ENCODE measurements at regions not wholly inside any gene's neighbourhood (a gene's known extent, or its start where the extent isn't known, plus 50 kb on each side); places are given as distances from the start of the nearest gene placed in this dataset.

- TF ChIP-seq POLR2A (IDR thresholded peaks at IDR 0.05; ENCODE audit: low read length) (no peak), EP300 (IDR thresholded peaks at IDR 0.05) (no peak), HOXA7 (CRISPR knock-in tag; IDR thresholded peaks at IDR 0.05) (no peak), CTCF (IDR thresholded peaks at IDR 0.05) (no peak), MYC (IDR thresholded peaks at IDR 0.05; ENCODE audit: borderline replicate concordance, low read length) (no peak), POLR2AphosphoS2 (conservative IDR thresholded peaks at IDR 0.05; ENCODE audit: low read length) (no peak), CHD2 (IDR thresholded peaks at IDR 0.05; ENCODE audit: low read length, partially characterized antibody) (no peak), RFX5 (IDR thresholded peaks at IDR 0.05) (no peak), FOSL2 (IDR thresholded peaks at IDR 0.05) (no peak), FOSL2 (CRISPR knock-in tag; IDR thresholded peaks at IDR 0.05) (no peak), RAD21 (conservative IDR thresholded peaks at IDR 0.05 in 1 of 2, IDR thresholded peaks at IDR 0.05 in 1 of 2) (no peak), TFCP2L1 (CRISPR knock-in tag; IDR thresholded peaks at IDR 0.05) (no peak), NR3C1 (IDR thresholded peaks at IDR 0.05) (no peak), MAX (IDR thresholded peaks at IDR 0.05) (no peak), REST (IDR thresholded peaks at IDR 0.05) (no peak)
Measured at GRCh38 chr5:162282191-162282590, 214.6 kb downstream of the GABRG2 start.
